ENCODE measurements at regions not wholly inside any gene's neighbourhood (a gene's known extent, or its start where the extent isn't known, plus 50 kb on each side); places are given as distances from the start of the nearest gene placed in this dataset.

- DNase-seq (ENCODE audit: low read depth in 1 of 2, low spot score in 1 of 2) = no peak
- no peak overlapping the region for H3K27ac ChIP-seq (replicated peaks)
- H3K4me3 ChIP-seq (replicated peaks; ENCODE audit: insufficient read depth, low read length) = no peak overlapping the region
- no peaks in the 10 kb centered on the region for H3K27me3 ChIP-seq (ENCODE audit: insufficient read depth, poor library complexity, severe bottlenecking)
- TF ChIP-seq, protein P1, sequence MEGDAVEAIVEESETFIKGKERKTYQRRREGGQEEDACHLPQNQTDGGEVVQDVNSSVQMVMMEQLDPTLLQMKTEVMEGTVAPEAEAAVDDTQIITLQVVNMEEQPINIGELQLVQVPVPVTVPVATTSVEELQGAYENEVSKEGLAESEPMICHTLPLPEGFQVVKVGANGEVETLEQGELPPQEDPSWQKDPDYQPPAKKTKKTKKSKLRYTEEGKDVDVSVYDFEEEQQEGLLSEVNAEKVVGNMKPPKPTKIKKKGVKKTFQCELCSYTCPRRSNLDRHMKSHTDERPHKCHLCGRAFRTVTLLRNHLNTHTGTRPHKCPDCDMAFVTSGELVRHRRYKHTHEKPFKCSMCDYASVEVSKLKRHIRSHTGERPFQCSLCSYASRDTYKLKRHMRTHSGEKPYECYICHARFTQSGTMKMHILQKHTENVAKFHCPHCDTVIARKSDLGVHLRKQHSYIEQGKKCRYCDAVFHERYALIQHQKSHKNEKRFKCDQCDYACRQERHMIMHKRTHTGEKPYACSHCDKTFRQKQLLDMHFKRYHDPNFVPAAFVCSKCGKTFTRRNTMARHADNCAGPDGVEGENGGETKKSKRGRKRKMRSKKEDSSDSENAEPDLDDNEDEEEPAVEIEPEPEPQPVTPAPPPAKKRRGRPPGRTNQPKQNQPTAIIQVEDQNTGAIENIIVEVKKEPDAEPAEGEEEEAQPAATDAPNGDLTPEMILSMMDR (IDR thresholded peaks at IDR 0.05; ENCODE audit: insufficient read depth, low read length) = no peak
- TF ChIP-seq, protein P2, sequence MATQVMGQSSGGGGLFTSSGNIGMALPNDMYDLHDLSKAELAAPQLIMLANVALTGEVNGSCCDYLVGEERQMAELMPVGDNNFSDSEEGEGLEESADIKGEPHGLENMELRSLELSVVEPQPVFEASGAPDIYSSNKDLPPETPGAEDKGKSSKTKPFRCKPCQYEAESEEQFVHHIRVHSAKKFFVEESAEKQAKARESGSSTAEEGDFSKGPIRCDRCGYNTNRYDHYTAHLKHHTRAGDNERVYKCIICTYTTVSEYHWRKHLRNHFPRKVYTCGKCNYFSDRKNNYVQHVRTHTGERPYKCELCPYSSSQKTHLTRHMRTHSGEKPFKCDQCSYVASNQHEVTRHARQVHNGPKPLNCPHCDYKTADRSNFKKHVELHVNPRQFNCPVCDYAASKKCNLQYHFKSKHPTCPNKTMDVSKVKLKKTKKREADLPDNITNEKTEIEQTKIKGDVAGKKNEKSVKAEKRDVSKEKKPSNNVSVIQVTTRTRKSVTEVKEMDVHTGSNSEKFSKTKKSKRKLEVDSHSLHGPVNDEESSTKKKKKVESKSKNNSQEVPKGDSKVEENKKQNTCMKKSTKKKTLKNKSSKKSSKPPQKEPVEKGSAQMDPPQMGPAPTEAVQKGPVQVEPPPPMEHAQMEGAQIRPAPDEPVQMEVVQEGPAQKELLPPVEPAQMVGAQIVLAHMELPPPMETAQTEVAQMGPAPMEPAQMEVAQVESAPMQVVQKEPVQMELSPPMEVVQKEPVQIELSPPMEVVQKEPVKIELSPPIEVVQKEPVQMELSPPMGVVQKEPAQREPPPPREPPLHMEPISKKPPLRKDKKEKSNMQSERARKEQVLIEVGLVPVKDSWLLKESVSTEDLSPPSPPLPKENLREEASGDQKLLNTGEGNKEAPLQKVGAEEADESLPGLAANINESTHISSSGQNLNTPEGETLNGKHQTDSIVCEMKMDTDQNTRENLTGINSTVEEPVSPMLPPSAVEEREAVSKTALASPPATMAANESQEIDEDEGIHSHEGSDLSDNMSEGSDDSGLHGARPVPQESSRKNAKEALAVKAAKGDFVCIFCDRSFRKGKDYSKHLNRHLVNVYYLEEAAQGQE (IDR thresholded peaks at IDR 0.05; ENCODE audit: insufficient replicate concordance, low read depth) = no peak
- TF ChIP-seq POLR2AphosphoS5 (IDR thresholded peaks at IDR 0.05; ENCODE audit: low read depth) (no peak), GABPA (IDR thresholded peaks at IDR 0.05; ENCODE audit: low read depth) (no peak)
Observed at GRCh38 chr1:69203166-69203565, 364.6 kb upstream of the LRRC7 start.

DNA sequence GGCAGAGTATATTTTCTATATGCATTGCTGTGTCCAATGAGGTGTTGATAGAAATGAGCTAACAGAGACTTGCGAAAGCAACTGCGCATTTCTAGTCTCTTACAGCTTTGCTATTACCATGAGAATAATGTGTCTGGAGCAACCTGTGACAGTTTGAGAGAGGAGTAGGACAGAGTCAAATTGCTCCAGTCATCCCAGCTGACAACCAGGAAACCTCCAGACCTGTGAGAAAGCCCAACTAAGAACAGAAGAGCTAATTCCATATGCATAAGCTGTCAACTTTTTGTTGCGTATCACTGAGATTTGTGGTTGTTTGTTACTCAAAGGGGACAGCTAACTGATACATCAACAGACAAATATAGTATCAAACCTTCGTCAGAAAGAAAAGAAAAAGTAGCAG lies 354.1 kb upstream of the LRRC7 start:
- TF ChIP-seq, protein P1 (IDR thresholded peaks at IDR 0.05; ENCODE audit: insufficient read depth, low read length) = no peak
- no peak for TF ChIP-seq SPI1 (IDR thresholded peaks at IDR 0.05; ENCODE audit: borderline replicate concordance, low read depth)
- no peak for TF ChIP-seq POLR2AphosphoS5 (IDR thresholded peaks at IDR 0.05; ENCODE audit: low read depth)
- no peak for TF ChIP-seq GABPA (IDR thresholded peaks at IDR 0.05; ENCODE audit: low read depth)
- TF ChIP-seq, protein P2 (IDR thresholded peaks at IDR 0.05; ENCODE audit: insufficient replicate concordance, low read depth) = no peak
- H3K27ac ChIP-seq (replicated peaks) = no peak overlapping the region
- no peak for DNase-seq (ENCODE audit: low read depth in 1 of 2, low spot score in 1 of 2)

GRCh38 chr1:69215883-69216282 lies 351.8 kb upstream of the LRRC7 start:
- DNase-seq (ENCODE audit: low read depth in 1 of 2, low spot score in 1 of 2) = no peak
- TF ChIP-seq, protein P1 (IDR thresholded peaks at IDR 0.05; ENCODE audit: insufficient read depth, low read length) = no peak
- Histone ChIP-seq H3K27me3 (ENCODE audit: insufficient read depth, poor library complexity, severe bottlenecking) (no peaks in the 10 kb centered on the region), H3K4me3 (replicated peaks; ENCODE audit: insufficient read depth, low read length) (no peak overlapping the region), H3K27ac (replicated peaks) (no peak overlapping the region)

More for the DNA sequence above, 354.1 kb upstream of the LRRC7 start:
- Histone ChIP-seq H3K4me3 (replicated peaks; ENCODE audit: insufficient read depth, low read length) (no peak overlapping the region), H3K27me3 (ENCODE audit: insufficient read depth, poor library complexity, severe bottlenecking) (no peaks in the 10 kb centered on the region)

GRCh38 chr1:69220672-69221071 lies 347.1 kb upstream of the LRRC7 start:
- Histone ChIP-seq H3K27me3 (ENCODE audit: insufficient read depth, poor library complexity, severe bottlenecking) (no peaks in the 10 kb centered on the region), H3K27ac (replicated peaks) (no peak overlapping the region), H3K4me3 (replicated peaks; ENCODE audit: insufficient read depth, low read length) (no peak overlapping the region)
- DNase-seq (ENCODE audit: low read depth in 1 of 2, low spot score in 1 of 2) = no peak
- TF ChIP-seq, protein P1 (IDR thresholded peaks at IDR 0.05; ENCODE audit: insufficient read depth, low read length) = no peak
- no peak for TF ChIP-seq SPI1 (IDR thresholded peaks at IDR 0.05; ENCODE audit: borderline replicate concordance, low read depth)

Measured in HL-60 (cell line).